ENCODE measurements at regions not wholly inside any gene's neighbourhood (a gene's known extent, or its start where the extent isn't known, plus 50 kb on each side); places are given as distances from the start of the nearest gene placed in this dataset.

DNA sequence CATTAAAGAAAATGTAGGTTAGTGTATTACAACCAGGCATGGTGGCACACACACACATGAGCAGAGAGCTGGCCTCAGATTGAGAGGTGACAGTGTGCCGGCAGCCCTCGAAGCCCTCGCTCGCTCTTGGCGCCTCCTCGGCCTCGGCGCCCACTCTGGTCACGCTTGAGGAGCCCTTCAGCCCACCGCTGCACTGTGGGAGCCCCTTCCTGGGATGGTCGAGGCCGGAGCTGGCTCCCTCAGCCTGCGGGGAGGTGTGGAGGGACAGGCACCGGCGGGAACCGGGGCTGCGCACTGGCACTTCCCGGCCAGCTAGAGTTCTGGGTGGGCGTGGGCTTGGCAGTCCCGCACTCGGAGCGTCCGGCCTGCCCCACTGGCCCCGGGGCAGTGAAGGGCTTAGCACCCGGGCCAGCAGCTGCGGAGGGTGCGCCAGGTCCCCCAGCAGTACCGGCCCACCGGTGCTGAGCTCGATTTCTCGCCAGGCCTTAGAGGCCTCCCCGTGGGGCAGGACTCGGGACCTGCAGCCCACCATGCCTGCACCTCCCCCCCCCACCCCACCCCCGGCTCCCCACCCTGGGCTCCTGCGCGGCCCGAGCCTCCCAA is 80.4 kb upstream of the TMEM158 start:
- Histone ChIP-seq H3K27ac (ENCODE audit: insufficient read depth, low read length) (no peak overlapping the region), H3K9me3 (ENCODE audit: control insufficient read depth, insufficient read depth, low read depth, low read length) (no peaks in the 10 kb centered on the region), H3K4me3 (replicated peaks in 1 of 4; ENCODE audit: control extremely low read depth in 1 of 4, insufficient read depth in 1 of 4, low read depth in 3 of 4, low read length in 4 of 4) (no peak overlapping the region), H3K27me3 (ENCODE audit: control insufficient read depth, insufficient read depth, low read length) (peaks cover 4% of the 10 kb centered on the region), H3K79me2 (ENCODE audit: control insufficient read depth, insufficient read depth, low read length) (no peaks in the 10 kb centered on the region), H4K20me1 (ENCODE audit: control insufficient read depth, extremely low read depth, insufficient read depth, low read length) (no peaks in the 10 kb centered on the region), H3K4me2 (ENCODE audit: extremely low read depth, insufficient read depth, low read length) (no peak overlapping the region), H3K9ac (ENCODE audit: insufficient read depth, low read length) (no peak overlapping the region), H2AFZ (ENCODE audit: low read length) (no peak overlapping the region), H3K36me3 (ENCODE audit: control insufficient read depth, insufficient read depth, low read length) (no peaks in the 10 kb centered on the region), H3K4me1 (ENCODE audit: control insufficient read depth, extremely low read depth, insufficient read depth, low read length) (no peaks in the 10 kb centered on the region)
- no peak for TF ChIP-seq EZH2 (IDR thresholded peaks at IDR 0.05; ENCODE audit: low read length, missing control alignments)
- TF ChIP-seq, protein P1, sequence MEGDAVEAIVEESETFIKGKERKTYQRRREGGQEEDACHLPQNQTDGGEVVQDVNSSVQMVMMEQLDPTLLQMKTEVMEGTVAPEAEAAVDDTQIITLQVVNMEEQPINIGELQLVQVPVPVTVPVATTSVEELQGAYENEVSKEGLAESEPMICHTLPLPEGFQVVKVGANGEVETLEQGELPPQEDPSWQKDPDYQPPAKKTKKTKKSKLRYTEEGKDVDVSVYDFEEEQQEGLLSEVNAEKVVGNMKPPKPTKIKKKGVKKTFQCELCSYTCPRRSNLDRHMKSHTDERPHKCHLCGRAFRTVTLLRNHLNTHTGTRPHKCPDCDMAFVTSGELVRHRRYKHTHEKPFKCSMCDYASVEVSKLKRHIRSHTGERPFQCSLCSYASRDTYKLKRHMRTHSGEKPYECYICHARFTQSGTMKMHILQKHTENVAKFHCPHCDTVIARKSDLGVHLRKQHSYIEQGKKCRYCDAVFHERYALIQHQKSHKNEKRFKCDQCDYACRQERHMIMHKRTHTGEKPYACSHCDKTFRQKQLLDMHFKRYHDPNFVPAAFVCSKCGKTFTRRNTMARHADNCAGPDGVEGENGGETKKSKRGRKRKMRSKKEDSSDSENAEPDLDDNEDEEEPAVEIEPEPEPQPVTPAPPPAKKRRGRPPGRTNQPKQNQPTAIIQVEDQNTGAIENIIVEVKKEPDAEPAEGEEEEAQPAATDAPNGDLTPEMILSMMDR (conservative IDR thresholded peaks at IDR 0.05 in 1 of 2, IDR thresholded peaks at IDR 0.05 in 1 of 2; ENCODE audit: low read depth in 1 of 2, low read length in 2 of 2): no peak
- no peak for DNase-seq (ENCODE audit: low read depth in 2 of 2)

DNA sequence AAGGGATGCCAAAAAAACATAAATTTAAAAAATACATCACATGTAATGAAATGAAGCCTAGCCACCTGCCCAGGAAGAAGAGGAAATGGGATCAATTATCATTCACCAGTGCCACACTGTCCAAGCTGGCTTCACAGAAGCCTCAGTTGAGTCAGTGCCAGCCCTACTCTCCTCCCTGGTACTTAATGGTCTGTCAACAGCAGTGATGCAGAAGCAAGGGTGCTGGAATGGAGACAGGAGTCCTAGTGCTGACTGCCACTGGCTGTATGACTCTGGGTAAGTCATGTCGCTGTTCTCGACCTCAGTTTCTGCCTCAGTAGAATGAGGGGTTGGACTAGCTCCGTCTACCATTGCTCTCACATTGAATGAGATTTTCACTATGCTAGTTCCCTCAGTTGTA is 78.5 kb upstream of the LARS2 start:
- Histone ChIP-seq H2AFZ (ENCODE audit: low read length) (no peak overlapping the region), H3K27ac (ENCODE audit: insufficient read depth, low read length) (no peak overlapping the region), H3K79me2 (ENCODE audit: control insufficient read depth, insufficient read depth, low read length) (no peaks in the 10 kb centered on the region), H3K4me1 (ENCODE audit: control insufficient read depth, extremely low read depth, insufficient read depth, low read length) (no peaks in the 10 kb centered on the region), H3K27me3 (ENCODE audit: control insufficient read depth, insufficient read depth, low read length) (peaks cover 11% of the 10 kb centered on the region), H3K4me2 (ENCODE audit: extremely low read depth, insufficient read depth, low read length) (no peak overlapping the region), H4K20me1 (ENCODE audit: control insufficient read depth, extremely low read depth, insufficient read depth, low read length) (no peaks in the 10 kb centered on the region), H3K4me3 (replicated peaks in 1 of 4; ENCODE audit: control extremely low read depth in 1 of 4, insufficient read depth in 1 of 4, low read depth in 3 of 4, low read length in 4 of 4) (no peak overlapping the region), H3K9me3 (ENCODE audit: control insufficient read depth, insufficient read depth, low read depth, low read length) (no peaks in the 10 kb centered on the region), H3K36me3 (ENCODE audit: control insufficient read depth, insufficient read depth, low read length) (no peaks in the 10 kb centered on the region), H3K9ac (ENCODE audit: insufficient read depth, low read length) (no peak overlapping the region)
- DNase-seq (ENCODE audit: low read depth in 2 of 2): no peak
- no peak for TF ChIP-seq EZH2 (IDR thresholded peaks at IDR 0.05; ENCODE audit: low read length, missing control alignments)
- TF ChIP-seq, protein P1 (conservative IDR thresholded peaks at IDR 0.05 in 1 of 2, IDR thresholded peaks at IDR 0.05 in 1 of 2; ENCODE audit: low read depth in 1 of 2, low read length in 2 of 2): no peak

DNA sequence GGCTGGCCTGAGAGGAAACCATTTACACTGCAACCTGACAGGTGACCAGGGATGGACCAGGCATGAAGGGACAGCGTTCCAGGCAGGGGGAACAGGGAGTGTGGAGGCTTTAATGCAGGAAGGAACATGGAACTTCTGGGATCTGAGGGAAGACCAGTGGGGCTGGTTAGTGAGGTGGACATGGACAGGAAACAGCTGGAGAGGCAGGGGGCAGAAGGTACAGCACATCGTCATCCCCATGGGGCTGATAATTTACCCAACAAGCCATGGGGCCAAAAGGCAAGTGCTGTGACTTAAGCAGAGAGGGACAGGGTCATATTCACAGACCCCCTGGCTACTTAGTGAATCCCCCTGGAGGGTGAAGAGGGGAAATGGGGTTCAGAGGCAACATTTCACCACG is 77.0 kb upstream of the LARS2 start:
- Histone ChIP-seq H3K79me2 (ENCODE audit: control insufficient read depth, insufficient read depth, low read length) (no peaks in the 10 kb centered on the region), H3K4me1 (ENCODE audit: control insufficient read depth, extremely low read depth, insufficient read depth, low read length) (no peaks in the 10 kb centered on the region), H3K4me3 (replicated peaks in 1 of 4; ENCODE audit: control extremely low read depth in 1 of 4, insufficient read depth in 1 of 4, low read depth in 3 of 4, low read length in 4 of 4) (no peak overlapping the region), H3K9ac (ENCODE audit: insufficient read depth, low read length) (no peak overlapping the region), H3K4me2 (ENCODE audit: extremely low read depth, insufficient read depth, low read length) (no peak overlapping the region), H2AFZ (ENCODE audit: low read length) (no peak overlapping the region), H4K20me1 (ENCODE audit: control insufficient read depth, extremely low read depth, insufficient read depth, low read length) (no peaks in the 10 kb centered on the region), H3K36me3 (ENCODE audit: control insufficient read depth, insufficient read depth, low read length) (no peaks in the 10 kb centered on the region), H3K27ac (ENCODE audit: insufficient read depth, low read length) (no peak overlapping the region), H3K27me3 (ENCODE audit: control insufficient read depth, insufficient read depth, low read length) (peaks cover 14% of the 10 kb centered on the region), H3K9me3 (ENCODE audit: control insufficient read depth, insufficient read depth, low read depth, low read length) (no peaks in the 10 kb centered on the region)
- TF ChIP-seq EZH2 (IDR thresholded peaks at IDR 0.05; ENCODE audit: low read length, missing control alignments): no peak
- TF ChIP-seq, protein P1 (conservative IDR thresholded peaks at IDR 0.05 in 1 of 2, IDR thresholded peaks at IDR 0.05 in 1 of 2; ENCODE audit: low read depth in 1 of 2, low read length in 2 of 2): no peak
- no peak for DNase-seq (ENCODE audit: low read depth in 2 of 2)
